NCI-H2171 treated with DMSO at 0.1 percent for 48 hours (cell line): ENCODE measurements at regions not wholly inside any gene's neighbourhood (a gene's known extent, or its start where the extent isn't known, plus 50 kb on each side); places are given as distances from the start of the nearest gene placed in this dataset.
"Not testable (repeated sequence)": the region's sequence is repeated elsewhere in the genome, so short reads cannot be mapped to it uniquely, and the experiment has no call there.

Experiments used
- DNase-seq: peaks from one replicate; lab custom pipeline; 2025; lab: John Stamatoyannopoulos, UW

DNA sequence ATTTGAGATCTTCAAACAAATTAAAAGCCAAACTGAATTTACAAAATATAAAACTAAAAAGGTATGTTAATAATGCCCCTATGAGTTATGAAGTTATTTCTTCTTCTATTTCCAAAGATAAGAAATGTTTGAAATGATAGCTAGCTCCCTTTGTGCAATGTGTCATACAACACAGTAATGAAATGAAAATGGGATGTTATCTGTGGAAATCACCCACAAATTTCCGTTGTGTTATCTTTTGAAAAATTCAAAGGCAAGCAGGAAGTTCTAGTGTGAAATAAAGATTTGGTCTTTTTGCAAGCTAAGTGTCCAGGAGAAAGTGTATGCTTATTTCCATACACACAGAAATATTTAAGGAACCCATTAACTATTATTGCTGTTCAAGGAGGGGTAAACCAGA, 375.3 kb upstream of the PRR16 start:
- no peak for DNase-seq

DNA sequence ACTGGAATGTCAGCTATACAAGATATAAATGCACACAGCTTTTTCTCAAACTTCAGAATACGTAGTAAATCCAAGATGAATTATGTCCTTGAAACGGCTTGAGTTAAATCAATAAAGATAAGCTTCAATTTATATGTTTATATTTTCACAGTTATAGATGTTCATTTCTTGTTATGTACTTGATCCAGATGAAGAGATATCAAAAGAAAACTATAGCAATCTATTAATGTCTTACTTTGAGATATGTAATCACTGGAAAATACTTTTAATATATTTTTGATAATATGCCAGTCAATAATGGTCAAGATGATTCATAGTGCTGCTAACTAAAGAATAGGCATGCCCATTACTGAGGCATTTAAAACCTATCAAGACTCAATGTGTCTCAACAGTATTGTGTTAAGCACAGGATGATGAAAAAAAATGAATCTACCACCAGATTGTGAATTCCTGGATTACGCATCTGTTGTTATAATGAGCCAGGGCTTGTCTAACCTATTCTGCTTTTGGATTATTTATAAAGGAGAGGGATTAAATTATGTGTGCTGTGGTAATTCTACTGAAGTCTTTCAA, 372.6 kb upstream of the PRR16 start:
- DNase-seq, result no peak

DNA sequence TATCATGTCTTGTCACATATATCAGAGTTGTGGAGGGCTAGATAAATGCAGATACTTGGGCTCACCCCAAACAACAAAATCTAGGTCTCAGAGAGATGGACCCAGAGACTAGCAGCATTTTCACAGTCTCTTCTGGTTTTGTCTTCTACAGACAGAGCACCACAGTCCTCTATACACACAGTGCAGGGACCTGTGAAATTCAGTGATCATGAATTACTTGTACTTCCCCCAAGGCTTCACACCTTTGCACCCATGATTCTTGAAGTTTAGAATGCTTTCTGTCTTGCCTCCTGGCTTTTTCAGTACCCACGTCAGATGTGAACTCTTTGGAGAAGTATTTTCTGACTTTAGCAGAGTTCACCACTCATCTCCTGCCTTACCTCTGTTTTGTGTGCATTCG, 371.5 kb upstream of the PRR16 start:
- DNase-seq, result no peak

DNA sequence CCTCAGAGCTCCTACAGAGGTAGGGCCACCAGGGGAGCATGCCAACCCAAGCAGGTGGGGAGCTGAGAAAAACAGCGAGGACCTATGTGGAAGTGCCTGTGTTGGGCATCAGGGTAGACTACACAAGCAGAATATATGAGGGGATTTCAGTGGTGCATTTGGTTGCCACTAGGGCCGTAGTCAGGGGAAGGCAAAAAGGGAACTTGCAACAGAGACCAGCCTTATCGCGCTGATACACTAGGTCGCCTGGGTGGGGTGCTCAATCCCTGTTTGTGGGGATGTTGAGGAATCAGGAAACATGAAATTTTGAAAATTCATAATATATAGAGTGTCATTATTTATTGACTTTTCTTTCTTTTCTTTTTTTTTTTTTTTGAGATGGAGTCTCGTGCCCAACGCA, 370.9 kb upstream of the PRR16 start:
- no peak for DNase-seq

DNA sequence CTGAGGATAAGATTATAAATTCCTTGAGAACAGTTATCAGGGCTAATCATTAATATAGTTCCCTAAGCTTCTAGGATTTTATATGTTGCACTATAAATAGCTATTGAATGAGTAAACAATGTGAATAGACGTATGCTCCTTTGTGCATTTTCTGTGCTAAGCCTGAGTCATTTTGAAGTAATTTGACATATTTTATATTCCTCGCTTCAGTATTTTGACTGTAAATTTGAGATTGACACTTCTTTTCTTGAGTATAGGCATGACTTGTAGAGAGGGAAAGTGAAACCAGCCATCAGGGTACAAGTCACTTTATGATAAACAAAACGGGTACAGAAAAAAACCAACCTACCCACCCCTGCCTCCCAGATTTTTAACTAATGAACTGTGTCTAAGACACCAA, 367.7 kb upstream of the PRR16 start:
- DNase-seq, result no peak

DNA sequence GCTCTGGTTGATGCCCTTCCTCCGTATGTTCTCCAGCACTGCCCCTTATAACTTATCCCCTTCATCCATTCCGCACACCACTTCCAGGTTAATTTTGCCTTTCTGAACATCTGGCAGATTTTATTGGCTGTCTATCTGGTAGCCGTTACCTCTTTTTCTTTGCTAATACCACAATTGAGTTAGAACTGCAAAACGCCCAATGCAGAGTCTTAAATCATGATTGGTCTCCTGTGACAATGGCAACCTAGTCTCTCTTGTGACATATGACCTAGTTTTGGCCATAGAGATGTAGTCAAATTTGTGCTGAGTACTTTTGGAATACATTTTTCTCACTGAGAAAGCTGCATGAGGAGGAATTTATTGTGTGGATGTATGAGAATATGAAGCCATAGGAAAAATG, 365.7 kb upstream of the PRR16 start:
- no peak for DNase-seq

DNA sequence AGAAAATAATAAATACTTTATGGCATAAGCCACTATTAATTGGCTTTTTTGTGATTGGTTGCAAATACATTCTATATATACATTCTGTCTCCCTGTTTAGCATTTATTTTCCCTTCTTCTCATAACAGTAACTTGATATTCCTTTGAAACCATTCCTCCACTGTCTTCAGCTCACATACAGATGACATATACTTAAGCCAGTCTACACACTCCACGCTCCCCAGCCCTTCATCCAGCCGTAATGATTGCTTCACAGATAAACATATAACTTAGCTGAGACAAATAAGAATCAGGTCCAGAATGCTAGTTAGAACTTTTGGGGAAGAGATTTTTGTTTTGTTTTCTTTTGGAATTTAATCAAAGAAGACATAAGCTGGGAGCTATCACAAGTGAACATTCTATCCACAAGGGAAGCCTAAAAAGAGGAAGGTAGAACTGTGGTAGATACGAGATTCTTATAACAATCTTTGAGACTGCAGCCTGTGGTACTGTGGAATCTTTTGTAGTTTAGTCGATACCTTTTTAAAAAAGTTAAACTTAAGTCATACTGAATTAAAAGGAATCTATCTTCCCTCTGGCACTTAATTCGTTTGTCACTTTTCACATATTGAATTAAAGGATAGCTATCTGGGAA, 365.1 kb upstream of the PRR16 start:
- no peak for DNase-seq

DNA sequence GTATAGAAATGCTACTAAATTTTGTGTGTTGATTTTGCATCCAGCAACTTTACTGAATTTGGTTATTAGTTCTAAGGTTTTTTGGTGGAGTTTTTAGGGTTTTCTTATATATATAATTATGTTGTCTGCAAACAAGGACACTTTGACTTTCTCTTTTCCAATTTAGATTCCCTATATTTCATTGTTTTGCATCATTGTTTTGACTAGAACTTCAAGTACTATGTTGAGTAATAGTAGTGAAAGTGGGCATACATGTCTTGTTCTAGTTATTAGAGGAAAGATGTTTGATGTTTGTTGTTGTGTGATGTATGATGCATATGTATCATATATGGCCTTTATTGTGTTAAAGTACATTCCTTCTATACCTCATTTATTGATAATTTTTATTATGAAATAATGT, 362.3 kb upstream of the PRR16 start:
- DNase-seq, result no peak

DNA sequence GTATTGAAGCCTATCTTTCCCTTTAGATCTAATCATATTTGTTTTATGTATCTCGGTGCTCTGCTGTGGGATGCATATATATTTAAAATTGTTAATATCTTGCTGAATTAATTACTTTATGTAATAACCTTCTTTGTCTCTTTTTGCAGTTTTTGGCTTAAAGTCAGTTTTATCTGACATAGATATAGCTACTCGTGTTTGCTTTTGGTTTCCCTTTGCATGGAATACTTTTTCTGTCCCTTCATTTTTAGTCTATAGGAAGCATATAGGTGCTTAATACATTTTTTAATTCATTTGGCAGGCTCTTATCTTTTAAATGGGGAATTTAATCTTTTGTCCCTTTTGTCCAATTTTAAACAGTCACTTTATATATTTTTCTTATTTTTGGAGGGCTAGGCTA, 360.6 kb upstream of the PRR16 start:
- DNase-seq, result no peak

DNA sequence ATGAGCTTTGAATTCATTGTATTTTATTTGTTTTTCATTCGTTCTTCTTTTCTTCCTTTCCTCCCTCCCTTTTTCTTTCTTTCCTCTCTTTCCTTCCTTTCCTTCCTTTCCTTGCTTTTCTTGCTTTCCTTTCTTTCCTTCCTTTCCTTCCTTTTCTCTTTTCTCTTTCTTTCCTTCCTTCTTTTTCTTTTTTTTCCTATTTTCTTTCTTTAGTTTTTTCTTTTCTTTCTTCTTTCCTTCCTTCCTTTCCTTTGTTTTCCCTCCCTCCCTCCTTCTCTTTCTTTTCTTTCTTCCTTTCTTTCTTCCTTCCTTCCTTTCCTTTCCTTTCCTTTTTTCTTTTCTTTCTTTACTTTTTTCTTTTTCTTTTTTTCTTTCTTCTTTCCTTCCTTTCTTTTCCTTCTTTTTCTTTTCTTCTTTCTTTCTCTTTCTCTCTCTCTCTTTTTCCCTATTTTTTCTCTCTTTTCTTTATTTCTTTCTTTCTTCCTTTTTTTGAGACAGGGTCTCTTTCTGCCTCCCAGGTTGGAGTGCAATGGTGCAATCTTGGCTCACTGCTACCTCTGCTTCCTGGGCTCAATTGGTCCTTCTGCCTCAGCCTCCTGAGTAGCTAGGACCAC, 357.1 kb upstream of the PRR16 start:
- DNase-seq, result no peak

DNA sequence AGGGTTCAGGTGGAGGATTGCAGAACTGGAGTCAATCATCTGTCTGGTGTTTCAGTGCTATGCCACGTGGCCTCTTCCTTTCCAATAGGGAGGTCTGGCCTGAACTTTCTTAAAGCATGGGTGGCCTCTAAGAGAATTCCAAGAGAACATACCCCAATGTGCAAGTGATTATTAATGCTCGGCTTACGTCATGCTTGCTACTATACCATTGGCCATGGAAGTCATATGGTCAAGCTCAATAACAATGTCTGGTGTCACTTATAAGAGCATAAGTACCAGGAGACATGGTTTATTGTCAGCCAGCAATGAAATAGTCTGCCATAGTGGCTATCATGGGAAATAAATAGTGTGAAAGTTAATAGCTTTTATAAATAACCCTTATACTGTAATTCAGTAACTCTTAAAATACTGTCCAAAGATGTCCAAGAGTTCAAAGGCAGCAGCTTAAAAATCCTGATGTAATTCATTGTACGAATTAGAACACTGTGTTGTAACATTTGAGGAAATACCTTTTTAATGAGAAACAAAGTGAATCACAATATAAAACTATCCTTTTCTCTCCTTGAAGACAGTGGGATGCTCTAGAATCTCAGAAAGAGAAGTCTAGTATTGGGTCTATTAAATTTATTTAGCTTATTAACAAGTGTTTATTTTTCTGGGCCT, 355.4 kb upstream of the PRR16 start:
- no peak for DNase-seq

DNA sequence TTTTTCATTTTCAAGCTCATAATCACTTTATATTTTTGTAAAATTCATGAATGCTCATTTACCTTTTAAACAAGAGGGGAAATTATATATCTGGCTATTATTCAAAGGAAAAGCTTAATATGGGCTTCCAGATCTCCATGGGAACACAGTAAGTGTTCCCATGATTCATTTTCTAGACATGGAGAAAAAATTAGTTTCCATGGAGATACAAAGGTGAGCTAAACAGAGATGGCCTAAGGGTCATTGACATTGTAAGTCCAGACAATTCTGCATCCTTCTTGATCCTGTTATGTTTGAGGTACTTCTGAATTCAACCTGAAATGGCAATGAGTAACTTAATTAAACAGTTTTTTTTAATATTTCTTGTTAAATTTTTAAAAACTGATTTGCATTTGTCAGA, 341.4 kb upstream of the PRR16 start:
- DNase-seq, result no peak

DNA sequence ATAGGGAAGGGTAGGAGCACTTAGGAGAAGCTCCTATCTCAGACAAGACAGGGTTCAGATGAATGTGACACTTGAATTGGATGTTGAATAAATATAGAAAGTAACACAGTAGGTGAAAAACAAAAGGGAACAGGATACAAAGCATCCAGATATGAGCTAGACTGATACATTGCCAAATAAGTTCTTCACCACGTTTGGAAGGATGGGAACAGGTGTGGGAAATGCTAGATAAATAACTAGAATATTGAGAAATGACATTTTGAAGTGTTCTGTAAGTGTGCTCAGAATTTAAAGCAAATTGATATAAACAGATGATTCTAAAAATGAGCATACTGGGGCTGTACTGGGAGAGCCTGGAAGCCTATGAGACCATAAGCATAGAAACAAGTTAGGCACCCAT, 340.1 kb upstream of the PRR16 start:
- no peak for DNase-seq

DNA sequence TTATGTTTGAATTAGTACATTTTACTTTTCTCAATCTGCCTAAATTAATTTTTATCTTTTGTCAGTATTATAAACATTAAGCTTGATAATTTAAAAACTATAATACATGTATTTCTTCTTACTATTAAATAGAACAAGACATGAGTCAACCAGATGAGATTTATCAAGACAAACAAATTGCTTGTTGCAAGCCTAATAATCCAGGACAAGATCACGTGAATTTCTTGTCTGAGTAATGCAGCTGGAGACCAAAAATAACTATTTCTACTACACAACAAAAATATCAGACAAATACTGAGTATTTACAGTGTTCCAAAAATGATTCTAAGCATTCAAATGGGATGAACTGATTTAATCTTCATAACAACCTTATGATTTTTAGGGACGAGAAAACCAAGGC, 339.1 kb upstream of the PRR16 start:
- no peak for DNase-seq

DNA sequence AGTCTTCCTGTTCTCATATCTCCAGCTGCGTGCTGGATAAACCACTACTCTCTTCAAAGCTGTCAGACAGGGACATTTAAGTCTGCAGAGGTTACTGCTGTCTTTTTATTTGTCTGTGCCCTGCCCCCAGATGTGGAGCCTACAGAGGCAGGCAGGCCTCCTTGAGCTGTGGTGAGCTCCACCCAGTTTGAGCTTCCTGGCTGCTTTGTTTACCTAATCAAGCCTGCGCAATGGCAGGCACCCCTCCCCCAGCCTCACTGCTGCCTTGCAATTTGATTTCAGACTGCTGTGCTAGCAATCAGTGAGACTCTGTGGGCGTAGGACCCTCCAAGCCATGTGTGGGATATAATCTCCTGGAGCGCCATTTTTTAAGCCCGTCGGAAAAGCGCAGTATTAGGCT, 331.8 kb upstream of the PRR16 start:
- not testable (repeated sequence) for DNase-seq

DNA sequence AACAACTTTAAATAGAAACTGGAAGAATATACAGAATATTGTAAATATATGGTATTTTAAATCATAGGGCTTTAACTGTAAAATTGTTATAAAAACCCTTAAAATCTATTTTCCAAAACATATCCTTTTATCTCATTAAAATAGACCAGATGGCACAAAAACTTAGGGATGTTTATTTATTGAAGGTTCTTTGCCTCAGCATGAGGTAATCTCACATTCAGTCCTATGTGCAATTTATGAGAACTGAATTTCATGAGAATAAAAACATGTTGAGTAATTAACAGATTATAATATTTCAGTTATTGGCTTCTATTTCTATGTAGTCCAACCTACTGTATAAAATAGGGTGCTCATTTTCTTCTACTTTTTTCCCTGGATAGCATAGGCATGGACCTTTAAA, 329.2 kb upstream of the PRR16 start:
- DNase-seq, result no peak

DNA sequence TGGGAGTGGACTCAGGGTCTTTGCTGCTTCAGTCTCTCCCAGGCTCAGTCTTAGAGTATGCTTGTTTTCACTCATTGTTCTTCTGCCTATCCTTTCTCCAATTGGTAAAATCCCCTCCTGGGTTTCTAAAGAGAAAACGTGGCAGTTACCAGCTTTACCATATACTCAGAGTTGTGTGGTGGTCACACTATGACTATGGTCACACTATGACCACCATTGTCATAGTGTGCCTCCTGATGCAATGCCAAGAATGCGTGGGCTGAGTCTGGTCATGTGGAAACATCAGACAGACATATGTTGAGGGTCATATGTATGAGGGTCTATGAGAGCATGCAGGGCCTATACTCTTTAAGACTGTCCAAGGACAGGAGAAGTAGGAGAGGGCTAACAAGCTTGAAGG, 326.5 kb upstream of the PRR16 start:
- no peak for DNase-seq

DNA sequence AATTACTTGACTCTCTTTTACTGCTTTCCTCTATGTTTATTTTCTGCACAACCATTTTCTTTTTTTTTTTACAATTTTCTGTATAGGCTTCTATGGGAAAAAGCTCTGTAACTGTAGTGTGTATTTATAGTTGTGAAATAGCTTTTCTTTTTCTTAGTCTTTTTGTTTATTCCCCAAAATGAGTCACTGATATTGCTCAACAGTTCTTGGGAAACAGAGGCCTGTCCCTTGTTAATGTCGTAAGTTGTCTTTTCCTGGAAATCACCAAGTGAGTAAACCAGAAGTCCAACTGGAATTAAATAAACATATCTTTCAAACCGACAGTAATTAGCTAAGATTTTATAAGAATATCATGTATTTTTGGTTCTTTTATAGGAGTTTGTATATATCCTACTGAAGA, 325.1 kb upstream of the PRR16 start:
- DNase-seq, result no peak

DNA sequence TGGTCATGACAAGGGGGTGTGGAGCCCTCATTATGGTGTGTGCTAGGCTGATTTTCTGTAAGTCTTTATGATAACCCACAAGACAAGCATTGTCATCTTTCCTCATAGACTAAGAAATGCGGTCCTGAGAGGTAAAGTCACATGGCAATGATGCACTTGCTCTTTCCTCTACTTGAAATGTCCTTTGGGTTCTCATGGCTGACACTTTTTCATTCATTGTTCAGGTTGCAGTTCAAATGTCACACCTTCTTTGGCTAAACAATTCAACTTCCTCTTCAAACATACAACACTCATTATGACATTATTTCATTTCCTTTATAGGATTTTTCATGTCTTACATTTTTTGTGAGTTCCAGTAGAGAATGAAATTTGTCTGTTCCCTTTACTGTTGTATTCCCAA, 323.6 kb upstream of the PRR16 start:
- no peak for DNase-seq

DNA sequence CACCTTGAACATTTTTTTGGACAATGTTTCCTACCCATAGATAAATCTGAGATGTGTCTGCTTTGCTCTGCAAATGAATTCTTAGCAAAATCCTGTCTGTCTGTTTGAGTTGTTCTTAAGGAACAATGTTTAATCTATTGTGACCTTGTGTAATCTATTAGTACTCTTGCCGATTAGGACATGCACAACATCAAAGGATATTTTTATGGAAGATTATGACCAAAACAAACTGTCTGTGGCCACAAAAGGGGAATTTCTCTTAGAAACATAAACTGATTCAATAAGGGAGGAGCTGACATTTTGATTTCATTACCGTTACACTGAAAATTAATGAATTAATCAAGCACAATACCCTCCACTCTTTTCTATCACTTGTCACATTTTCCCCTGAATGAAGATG, 323.0 kb upstream of the PRR16 start:
- DNase-seq, result no peak

DNA sequence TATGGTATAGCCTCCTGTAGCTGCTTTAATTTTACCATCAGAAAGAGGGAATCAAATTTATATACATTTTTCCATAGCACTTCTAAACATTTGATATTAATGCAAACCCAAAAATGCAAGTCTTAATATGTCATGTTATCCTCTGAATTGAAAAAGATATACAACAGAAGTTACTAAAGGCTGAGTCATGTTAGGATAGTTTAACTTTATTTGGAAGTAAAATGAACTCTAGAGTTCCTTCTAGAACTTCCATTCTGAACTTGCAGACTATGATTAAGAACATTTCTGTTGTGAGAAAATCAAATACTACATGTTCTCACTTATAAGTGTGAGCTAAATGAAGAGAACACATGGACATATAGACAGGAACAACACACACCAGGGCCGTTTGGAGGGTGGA, 317.3 kb upstream of the PRR16 start:
- DNase-seq, result no peak

DNA sequence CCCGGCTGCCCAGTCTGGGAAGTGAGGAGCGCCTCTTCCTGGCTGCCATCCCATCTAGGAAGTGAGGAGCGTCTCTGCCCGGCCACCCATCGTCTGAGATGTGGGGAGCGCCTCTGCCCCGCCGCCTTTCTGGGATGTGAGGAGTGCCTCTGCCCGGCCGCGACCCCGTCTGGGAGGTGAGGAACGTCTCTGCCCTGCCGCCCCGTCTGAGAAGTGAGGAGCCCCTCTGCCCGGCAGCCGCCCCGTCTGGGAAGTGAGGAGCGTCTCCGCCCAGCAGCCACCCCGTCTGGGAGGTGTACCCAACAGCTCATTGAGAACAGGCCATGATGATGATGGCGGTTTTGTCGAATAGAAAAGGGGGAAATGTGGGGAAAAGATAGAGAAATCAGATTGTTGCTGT, 316.2 kb upstream of the PRR16 start:
- DNase-seq, result not testable (repeated sequence)

DNA sequence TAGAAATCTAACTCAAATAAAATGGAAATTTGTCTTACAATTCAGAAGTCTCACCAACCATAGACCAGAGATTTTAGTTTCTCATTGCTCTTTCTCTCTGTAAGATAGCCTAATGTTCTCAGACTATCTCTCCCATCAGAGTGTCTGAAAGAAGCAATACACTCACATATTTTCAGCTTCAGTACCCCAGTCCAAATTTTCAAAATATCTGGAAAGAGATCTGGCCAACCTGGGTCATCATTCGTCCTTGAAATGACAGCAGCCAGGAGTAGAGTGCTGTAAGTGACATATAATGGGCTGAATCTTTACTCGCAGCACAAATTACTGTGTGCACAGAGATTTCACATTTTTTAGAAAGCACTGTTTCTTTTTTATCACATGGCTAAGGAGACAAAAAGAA, 313.3 kb upstream of the PRR16 start:
- DNase-seq, result no peak

DNA sequence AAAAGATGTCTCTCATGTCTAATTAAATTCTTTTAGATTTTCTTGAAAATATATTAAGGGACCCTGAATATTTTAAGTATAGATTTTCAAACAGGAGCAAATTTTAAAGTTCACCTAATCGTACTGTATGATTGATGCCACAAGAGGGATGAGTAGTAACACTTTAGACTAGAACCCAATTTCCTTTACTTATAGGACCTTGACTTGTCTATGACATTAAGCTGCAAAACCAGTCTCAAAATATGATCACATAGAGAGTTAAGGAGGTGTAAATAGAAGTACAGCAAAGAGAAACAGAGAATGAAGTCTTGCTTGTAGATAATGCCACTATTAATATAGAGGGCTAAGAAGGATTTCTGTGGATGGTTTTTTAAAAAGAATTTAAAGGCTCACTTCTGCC, 312.9 kb upstream of the PRR16 start:
- no peak for DNase-seq
